ENCODE measurements at regions not wholly inside any gene's neighbourhood (a gene's known extent, or its start where the extent isn't known, plus 50 kb on each side); places are given as distances from the start of the nearest gene placed in this dataset.
"Not testable (repeated sequence)": the region's sequence is repeated elsewhere in the genome, so short reads cannot be mapped to it uniquely, and the experiment has no call there.

GRCh38 chr7:150060259-150061221 is 186.8 kb downstream of the ATP6V0E2 start:
- H3K9me3 ChIP-seq; H3K27me3 ChIP-seq; H3K27ac ChIP-seq; intact Hi-C loops (cut with DNase I; ENCODE audit: low total_unique reads); H3K4me3 ChIP-seq; H3K36me3 ChIP-seq; in situ Hi-C loops (cut with MboI; ENCODE audit: low pct_ligation_motif_present in 1 of 4, low pct_unique_long_range_greater_than_20kb in 1 of 4, low sequenced_read_pairs in 3 of 4); H3K4me1 ChIP-seq: not testable (repeated sequence)
- peak in 3 of 5 experiments; percentile 24 to 45 (median 43) for TF ChIP-seq CTCF (IDR thresholded peaks at IDR 0.05)
- WGBS, 2 donors (ENCODE audit: low coverage in 1 of 2) = 20 to 35% methylated on average over 3 to 11 of the region's 16 CpGs
- DNase-seq = peak; percentile 85

GRCh38 chr7:150063195-150063594 is 189.4 kb downstream of the ATP6V0E2 start:
- H3K4me3 ChIP-seq; H3K9me3 ChIP-seq; H3K27me3 ChIP-seq; H3K36me3 ChIP-seq; H3K4me1 ChIP-seq; DNase-seq; H3K27ac ChIP-seq; intact Hi-C loops (cut with DNase I; ENCODE audit: low total_unique reads); in situ Hi-C loops (cut with MboI; ENCODE audit: low pct_ligation_motif_present in 1 of 4, low pct_unique_long_range_greater_than_20kb in 1 of 4, low sequenced_read_pairs in 3 of 4): not testable (repeated sequence)
- 93% methylated on average over 1 of the region's 1 CpG; no CpG with 5 or more reads in 1 of the 2 donors for WGBS, 2 donors (ENCODE audit: low coverage in 1 of 2)

GRCh38 chr7:150069555-150070313 is 196.0 kb downstream of the ATP6V0E2 start:
- H3K4me1 ChIP-seq; H3K4me3 ChIP-seq; in situ Hi-C loops (cut with MboI; ENCODE audit: low pct_ligation_motif_present in 1 of 4, low pct_unique_long_range_greater_than_20kb in 1 of 4, low sequenced_read_pairs in 3 of 4); H3K27me3 ChIP-seq; H3K36me3 ChIP-seq; DNase-seq; intact Hi-C loops (cut with DNase I; ENCODE audit: low total_unique reads); H3K9me3 ChIP-seq; H3K27ac ChIP-seq: not testable (repeated sequence)
- WGBS, 2 donors (ENCODE audit: low coverage in 1 of 2) = 79% methylated on average over 8 of the region's 10 CpGs; no CpG with 5 or more reads in 1 of the 2 donors

GRCh38 chr7:150077543-150077942 is 203.8 kb downstream of the ATP6V0E2 start:
- H3K4me1 ChIP-seq; in situ Hi-C loops (cut with MboI; ENCODE audit: low pct_ligation_motif_present in 1 of 4, low pct_unique_long_range_greater_than_20kb in 1 of 4, low sequenced_read_pairs in 3 of 4); H3K27ac ChIP-seq; intact Hi-C loops (cut with DNase I; ENCODE audit: low total_unique reads); DNase-seq; H3K36me3 ChIP-seq; H3K4me3 ChIP-seq; H3K9me3 ChIP-seq; H3K27me3 ChIP-seq: not testable (repeated sequence)
- 69% methylated on average over 1 of the region's 1 CpG; no CpG with 5 or more reads in 1 of the 2 donors for WGBS, 2 donors (ENCODE audit: low coverage in 1 of 2)

GRCh38 chr7:150081865-150082264 is 208.1 kb downstream of the ATP6V0E2 start:
- H3K36me3 ChIP-seq; H3K4me3 ChIP-seq; DNase-seq; in situ Hi-C loops (cut with MboI; ENCODE audit: low pct_ligation_motif_present in 1 of 4, low pct_unique_long_range_greater_than_20kb in 1 of 4, low sequenced_read_pairs in 3 of 4); intact Hi-C loops (cut with DNase I; ENCODE audit: low total_unique reads); H3K27ac ChIP-seq; H3K9me3 ChIP-seq; H3K27me3 ChIP-seq; H3K4me1 ChIP-seq: not testable (repeated sequence)

GRCh38 chr7:150084724-150085123 is 211.0 kb downstream of the ATP6V0E2 start:
- H3K27me3 ChIP-seq; H3K27ac ChIP-seq; H3K36me3 ChIP-seq; H3K4me3 ChIP-seq; H3K9me3 ChIP-seq; in situ Hi-C loops (cut with MboI; ENCODE audit: low pct_ligation_motif_present in 1 of 4, low pct_unique_long_range_greater_than_20kb in 1 of 4, low sequenced_read_pairs in 3 of 4); DNase-seq; H3K4me1 ChIP-seq; intact Hi-C loops (cut with DNase I; ENCODE audit: low total_unique reads): not testable (repeated sequence)
- 94 to 95% methylated on average over 3 to 4 of the region's 4 CpGs for WGBS, 2 donors (ENCODE audit: low coverage in 1 of 2)

GRCh38 chr7:150087478-150087877 is 213.7 kb downstream of the ATP6V0E2 start:
- in situ Hi-C loops (cut with MboI; ENCODE audit: low pct_ligation_motif_present in 1 of 4, low pct_unique_long_range_greater_than_20kb in 1 of 4, low sequenced_read_pairs in 3 of 4); H3K27ac ChIP-seq; H3K4me3 ChIP-seq; H3K4me1 ChIP-seq; H3K36me3 ChIP-seq; intact Hi-C loops (cut with DNase I; ENCODE audit: low total_unique reads); H3K9me3 ChIP-seq; H3K27me3 ChIP-seq: not testable (repeated sequence)
- DNase-seq = peak; percentile 13
- 64 to 88% methylated on average over 1 to 4 of the region's 4 CpGs for WGBS, 2 donors (ENCODE audit: low coverage in 1 of 2)
